Astrocyte (in vitro differentiated cells and primary cell): ENCODE measurements at regions not wholly inside any gene's neighbourhood (a gene's known extent, or its start where the extent isn't known, plus 50 kb on each side); places are given as distances from the start of the nearest gene placed in this dataset.

Source experiments
- DNase-seq: peaks from one replicate; pipeline ENCODE4 v3.0.0-alpha.2; 2010; ENCODE audit warnings: low read depth
- FAIRE-seq: peaks from 2 replicates; lab custom pipeline; 2011; peaks lifted over from hg19 to GRCh38; lab: Jason Lieb, UNC
- H2AFZ ChIP-seq: 2 replicates; pipeline ENCODE4 v1.6.0; 2012; ENCODE audit warnings: low read depth, low read length, inconsistent platforms
- H3K27ac ChIP-seq: 2 replicates; pipeline ENCODE4 v1.5.1; 2011; ENCODE audit warnings: low read depth, low read length, inconsistent platforms
- H3K27me3 ChIP-seq: 2 replicates; pipeline ENCODE4 v1.6.0; 2011; ENCODE audit warnings: low read length, inconsistent platforms; ENCODE audit not compliant: insufficient read depth
- H3K36me3 ChIP-seq: 2 replicates; pipeline ENCODE4 v1.5.1; 2011; ENCODE audit warnings: low read length, inconsistent platforms; ENCODE audit not compliant: insufficient read depth
- H3K4me1 ChIP-seq: 2 replicates; pipeline ENCODE4 v1.5.1; 2011; ENCODE audit warnings: low read length, inconsistent platforms; ENCODE audit not compliant: insufficient read depth
- H3K4me2 ChIP-seq: 2 replicates; pipeline ENCODE4 v1.6.0; 2012; ENCODE audit warnings: low read length, inconsistent platforms
- H3K4me3 ChIP-seq: 2 replicates; pipeline ENCODE4 v1.5.1; 2011; ENCODE audit warnings: low read depth, mild to moderate bottlenecking, low read length, inconsistent platforms; ENCODE audit not compliant: insufficient read depth
- H3K79me2 ChIP-seq: 2 replicates; pipeline ENCODE4 v1.6.0; 2012; ENCODE audit warnings: mild to moderate bottlenecking, low read length, inconsistent platforms; ENCODE audit not compliant: insufficient read depth
- H3K9ac ChIP-seq: 2 replicates; pipeline ENCODE4 v1.6.0; 2012; ENCODE audit warnings: mild to moderate bottlenecking, low read length, inconsistent platforms
- H3K9me3 ChIP-seq: 2 replicates; pipeline ENCODE4 v1.5.1; 2012; ENCODE audit warnings: low read depth, mild to moderate bottlenecking, low read length, inconsistent platforms; ENCODE audit not compliant: insufficient read depth
- H4K20me1 ChIP-seq: 2 replicates; pipeline ENCODE4 v1.6.0; 2012; ENCODE audit warnings: low read length, inconsistent platforms; ENCODE audit not compliant: insufficient read depth
- H3K27ac Mint-ChIP-seq: one replicate; pipeline ENCODE4 v1.8.0; 2021; ENCODE audit warnings: mild to moderate bottlenecking, mixed read lengths; ENCODE audit not compliant: unreplicated experiment
- H3K27me3 Mint-ChIP-seq: one replicate; pipeline ENCODE4 v1.8.0; 2021; ENCODE audit warnings: low read depth, mixed read lengths; ENCODE audit not compliant: unreplicated experiment
- H3K36me3 Mint-ChIP-seq: one replicate; pipeline ENCODE4 v1.8.0; 2021; ENCODE audit warnings: low read depth, mixed read lengths; ENCODE audit not compliant: unreplicated experiment
- H3K4me1 Mint-ChIP-seq: one replicate; pipeline ENCODE4 v1.8.0; 2021; ENCODE audit warnings: low read depth, mixed read lengths; ENCODE audit not compliant: unreplicated experiment
- H3K4me3 Mint-ChIP-seq: one replicate; pipeline ENCODE4 v1.8.0; 2021; ENCODE audit warnings: mild to moderate bottlenecking, moderate library complexity, mixed read lengths; ENCODE audit not compliant: unreplicated experiment
- H3K9me3 Mint-ChIP-seq: one replicate; pipeline ENCODE4 v1.8.0; 2021; ENCODE audit warnings: mild to moderate bottlenecking, mixed read lengths; ENCODE audit not compliant: unreplicated experiment
- EZH2 ChIP-seq: IDR thresholded peaks from 2 replicates; pipeline ENCODE4 v1.6.1; 2012; ENCODE audit warnings: mild to moderate bottlenecking, low read length, inconsistent platforms; ENCODE audit not compliant: insufficient read depth
- TF ChIP-seq, protein P1 (sequence below): IDR thresholded peaks from 2 replicates; pipeline ENCODE4 v1.5.1; 2011; ENCODE audit warnings: low read depth, mild to moderate bottlenecking, inconsistent platforms, low read length, moderate library complexity; ENCODE audit not compliant: insufficient read depth

- no peaks in the 10 kb centered on the region for H3K9me3 ChIP-seq
- no peak overlapping the region for H3K9ac ChIP-seq
- H3K4me3 ChIP-seq: no peak overlapping the region
- Mint-ChIP-seq H3K9me3 (peaks cover 3% of the 10 kb centered on the region), H3K27ac (no peak overlapping the region), H3K36me3 (peaks cover 2% of the 10 kb centered on the region), H3K27me3 (no peaks in the 10 kb centered on the region), H3K4me3 (no peak overlapping the region), H3K4me1 (no peaks in the 10 kb centered on the region)
- H3K4me1 ChIP-seq: no peaks in the 10 kb centered on the region
- H3K36me3 ChIP-seq: no peaks in the 10 kb centered on the region
- no peak overlapping the region for H3K4me2 ChIP-seq
- no peak overlapping the region for H2AFZ ChIP-seq
- no peaks in the 10 kb centered on the region for H3K79me2 ChIP-seq
- H4K20me1 ChIP-seq: no peaks in the 10 kb centered on the region
- FAIRE-seq (no peak), DNase-seq (no peak)
- TF ChIP-seq EZH2: no peak
- TF ChIP-seq, protein P1, sequence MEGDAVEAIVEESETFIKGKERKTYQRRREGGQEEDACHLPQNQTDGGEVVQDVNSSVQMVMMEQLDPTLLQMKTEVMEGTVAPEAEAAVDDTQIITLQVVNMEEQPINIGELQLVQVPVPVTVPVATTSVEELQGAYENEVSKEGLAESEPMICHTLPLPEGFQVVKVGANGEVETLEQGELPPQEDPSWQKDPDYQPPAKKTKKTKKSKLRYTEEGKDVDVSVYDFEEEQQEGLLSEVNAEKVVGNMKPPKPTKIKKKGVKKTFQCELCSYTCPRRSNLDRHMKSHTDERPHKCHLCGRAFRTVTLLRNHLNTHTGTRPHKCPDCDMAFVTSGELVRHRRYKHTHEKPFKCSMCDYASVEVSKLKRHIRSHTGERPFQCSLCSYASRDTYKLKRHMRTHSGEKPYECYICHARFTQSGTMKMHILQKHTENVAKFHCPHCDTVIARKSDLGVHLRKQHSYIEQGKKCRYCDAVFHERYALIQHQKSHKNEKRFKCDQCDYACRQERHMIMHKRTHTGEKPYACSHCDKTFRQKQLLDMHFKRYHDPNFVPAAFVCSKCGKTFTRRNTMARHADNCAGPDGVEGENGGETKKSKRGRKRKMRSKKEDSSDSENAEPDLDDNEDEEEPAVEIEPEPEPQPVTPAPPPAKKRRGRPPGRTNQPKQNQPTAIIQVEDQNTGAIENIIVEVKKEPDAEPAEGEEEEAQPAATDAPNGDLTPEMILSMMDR: no peak
- no peak overlapping the region for H3K27ac ChIP-seq
- no peaks in the 10 kb centered on the region for H3K27me3 ChIP-seq
Measured at GRCh38 chr6:155916846-155917624, 461.4 kb upstream of the NOX3 start.

GRCh38 chr6:155915651-155916050 lies 460.0 kb upstream of the NOX3 start:
- no peak for FAIRE-seq
- TF ChIP-seq, protein P1: no peak
- no peak for TF ChIP-seq EZH2
- Mint-ChIP-seq H3K9me3 (peaks cover 3% of the 10 kb centered on the region), H3K27ac (no peak overlapping the region), H3K27me3 (no peaks in the 10 kb centered on the region), H3K4me3 (no peak overlapping the region), H3K36me3 (peaks cover 2% of the 10 kb centered on the region), H3K4me1 (no peaks in the 10 kb centered on the region)
- H3K79me2 ChIP-seq: no peaks in the 10 kb centered on the region
- no peak overlapping the region for H3K4me2 ChIP-seq
- no peaks in the 10 kb centered on the region for H3K27me3 ChIP-seq
- H3K9me3 ChIP-seq: no peaks in the 10 kb centered on the region
- H4K20me1 ChIP-seq: no peaks in the 10 kb centered on the region
- H3K36me3 ChIP-seq: no peaks in the 10 kb centered on the region
- H3K27ac ChIP-seq: no peak overlapping the region
- DNase-seq: no peak
- H3K4me1 ChIP-seq: no peaks in the 10 kb centered on the region
- no peak overlapping the region for H3K4me3 ChIP-seq
- H2AFZ ChIP-seq: no peak overlapping the region
- no peak overlapping the region for H3K9ac ChIP-seq

GRCh38 chr6:155913816-155914215 lies 458.2 kb upstream of the NOX3 start:
- H3K4me3 Mint-ChIP-seq: no peak overlapping the region

More at GRCh38 chr6:155913816-155914215, 458.2 kb upstream of the NOX3 start:
- no peaks in the 10 kb centered on the region for H3K27me3 ChIP-seq
- no peak overlapping the region for H3K27ac Mint-ChIP-seq
- no peaks in the 10 kb centered on the region for H3K79me2 ChIP-seq
- no peaks in the 10 kb centered on the region for H3K36me3 Mint-ChIP-seq
- no peaks in the 10 kb centered on the region for H4K20me1 ChIP-seq
- no peaks in the 10 kb centered on the region for H3K9me3 Mint-ChIP-seq
- no peak overlapping the region for H3K4me2 ChIP-seq
- no peaks in the 10 kb centered on the region for H3K4me1 ChIP-seq
- peaks cover 3% of the 10 kb centered on the region for H3K9me3 ChIP-seq
- no peak for FAIRE-seq
- no peaks in the 10 kb centered on the region for H3K4me1 Mint-ChIP-seq
- no peak overlapping the region for H2AFZ ChIP-seq
- no peak overlapping the region for H3K27ac ChIP-seq
- no peak for DNase-seq
- H3K36me3 ChIP-seq: no peaks in the 10 kb centered on the region
- H3K4me3 ChIP-seq: no peak overlapping the region
- H3K27me3 Mint-ChIP-seq: no peaks in the 10 kb centered on the region
- no peak overlapping the region for H3K9ac ChIP-seq
- TF ChIP-seq, protein P1: no peak
- TF ChIP-seq EZH2: no peak
